Spinal cord (tissue), 9 donors: ENCODE measurements at regions not wholly inside any gene's neighbourhood (a gene's known extent, or its start where the extent isn't known, plus 50 kb on each side); places are given as distances from the start of the nearest gene placed in this dataset.

Source experiments
- DNase-seq, 6 donors: peaks; one replicate each; pipeline versions ENCODE4 v3.0.0 to v3.0.0-alpha.2; 2013 to 2015; ENCODE audit warnings: low spot score in 6 of 6, low read depth in 4 of 6
- H3K27ac ChIP-seq: one replicate; pipeline ENCODE4 v1.5.1; 2013; ENCODE audit warnings: low read depth, low read length, control low read depth
- H3K27me3 ChIP-seq: one replicate; pipeline ENCODE4 v1.6.1; 2013; ENCODE audit warnings: low read length; ENCODE audit not compliant: control insufficient read depth, insufficient read depth
- H3K36me3 ChIP-seq: one replicate; pipeline ENCODE4 v1.6.1; 2013; ENCODE audit warnings: low read length; ENCODE audit not compliant: control insufficient read depth, insufficient read depth
- H3K4me1 ChIP-seq: one replicate; pipeline ENCODE4 v1.6.1; 2013; ENCODE audit warnings: low read length; ENCODE audit not compliant: control insufficient read depth, insufficient read depth
- H3K4me3 ChIP-seq: one replicate; pipeline ENCODE4 v1.5.1; 2013; ENCODE audit warnings: low read depth, low read length, control low read depth
- H3K9me3 ChIP-seq: one replicate; pipeline ENCODE4 v1.6.1; 2013; ENCODE audit warnings: low read length; ENCODE audit not compliant: control insufficient read depth, insufficient read depth
- WGBS: methylation state at CpG from one replicate; pipeline ENCODE4 v1.1.5; 2013; ENCODE audit warnings: missing lambda C conversion rate; ENCODE audit not compliant: insufficient coverage; 5-methylcytosine and 5-hydroxymethylcytosine counted together
- donor health status: healthy.

- H3K4me3 ChIP-seq: no peak overlapping the region
- no peaks in the 10 kb centered on the region for H3K9me3 ChIP-seq
- H3K36me3 ChIP-seq: no peaks in the 10 kb centered on the region
- no peaks in the 10 kb centered on the region for H3K4me1 ChIP-seq
- no peaks in the 10 kb centered on the region for H3K27me3 ChIP-seq
- H3K27ac ChIP-seq: no peak overlapping the region
- 31% methylated on average over 2 of the region's 5 CpGs for WGBS
- DNase-seq: peak in 1 of 6 donors; percentile 58
Observed at GRCh38 chr2:219965287-219966194, 338.1 kb downstream of the SLC4A3 start.

- Histone ChIP-seq H3K9me3 (no peaks in the 10 kb centered on the region), H3K27ac (no peak overlapping the region), H3K4me1 (no peaks in the 10 kb centered on the region), H3K36me3 (no peaks in the 10 kb centered on the region), H3K27me3 (no peaks in the 10 kb centered on the region), H3K4me3 (no peak overlapping the region)
- 59% methylated on average over 4 of the region's 8 CpGs for WGBS
- DNase-seq: peak in 1 of 6 donors; percentile 61
Observed at GRCh38 chr2:219967247-219968245, 340.1 kb downstream of the SLC4A3 start.

- no peak for DNase-seq
- Histone ChIP-seq H3K27ac (no peak overlapping the region), H3K27me3 (no peaks in the 10 kb centered on the region), H3K4me3 (no peak overlapping the region), H3K9me3 (no peaks in the 10 kb centered on the region), H3K4me1 (no peaks in the 10 kb centered on the region), H3K36me3 (no peaks in the 10 kb centered on the region)
- 94% methylated on average over 3 of the region's 6 CpGs for WGBS
Observed at GRCh38 chr2:219968685-219969345, 341.4 kb downstream of the SLC4A3 start.

DNA sequence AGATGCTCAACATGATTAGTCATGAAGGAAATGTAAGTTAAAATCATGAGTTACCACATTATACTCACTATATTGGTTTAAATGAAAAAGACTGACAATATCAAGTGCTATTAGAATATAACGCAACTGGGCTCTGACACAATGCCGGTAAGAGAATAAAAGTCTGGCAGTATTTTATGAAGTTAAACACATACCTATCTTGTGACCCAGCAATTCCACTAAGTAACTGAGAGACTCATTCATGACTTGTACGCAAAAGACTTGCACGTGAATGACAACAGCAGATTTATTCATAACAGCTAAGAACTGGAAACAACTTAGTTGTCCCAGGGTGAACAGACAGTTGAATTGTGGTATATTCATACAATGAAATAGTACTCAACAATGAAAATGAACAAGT is 342.1 kb downstream of the SLC4A3 start:
- H3K4me1 ChIP-seq: no peaks in the 10 kb centered on the region
- H3K9me3 ChIP-seq: no peaks in the 10 kb centered on the region
- no peaks in the 10 kb centered on the region for H3K27me3 ChIP-seq
- no peak overlapping the region for H3K4me3 ChIP-seq
- WGBS: no CpG with 5 or more reads among the region's 4 CpGs
- H3K27ac ChIP-seq: no peak overlapping the region
- no peaks in the 10 kb centered on the region for H3K36me3 ChIP-seq
- DNase-seq: no peak

DNA sequence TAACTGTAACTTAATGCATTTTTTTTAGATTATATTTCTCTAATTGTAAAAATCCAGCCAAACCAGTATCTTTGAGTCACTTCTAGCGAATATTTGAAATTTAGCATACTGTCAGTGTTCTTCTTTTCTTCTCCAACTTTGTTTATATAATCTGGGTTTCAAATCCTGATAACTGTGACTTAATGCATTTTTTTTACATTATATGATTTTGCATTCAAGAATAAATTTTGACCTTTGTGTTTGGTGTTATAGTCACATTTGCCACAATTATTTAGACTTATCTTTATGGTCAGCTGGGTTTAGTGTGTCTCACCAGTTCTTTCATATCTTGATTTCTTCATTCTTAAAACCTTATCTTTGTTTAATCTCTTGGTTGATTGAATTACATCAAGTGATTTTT is 345.7 kb downstream of the SLC4A3 start:
- no peaks in the 10 kb centered on the region for H3K9me3 ChIP-seq
- DNase-seq: no peak
- no peaks in the 10 kb centered on the region for H3K36me3 ChIP-seq
- H3K27me3 ChIP-seq: no peaks in the 10 kb centered on the region
- H3K27ac ChIP-seq: no peak overlapping the region
- no peaks in the 10 kb centered on the region for H3K4me1 ChIP-seq
- H3K4me3 ChIP-seq: no peak overlapping the region
- no CpG with 5 or more reads among the region's 1 CpG for WGBS

DNA sequence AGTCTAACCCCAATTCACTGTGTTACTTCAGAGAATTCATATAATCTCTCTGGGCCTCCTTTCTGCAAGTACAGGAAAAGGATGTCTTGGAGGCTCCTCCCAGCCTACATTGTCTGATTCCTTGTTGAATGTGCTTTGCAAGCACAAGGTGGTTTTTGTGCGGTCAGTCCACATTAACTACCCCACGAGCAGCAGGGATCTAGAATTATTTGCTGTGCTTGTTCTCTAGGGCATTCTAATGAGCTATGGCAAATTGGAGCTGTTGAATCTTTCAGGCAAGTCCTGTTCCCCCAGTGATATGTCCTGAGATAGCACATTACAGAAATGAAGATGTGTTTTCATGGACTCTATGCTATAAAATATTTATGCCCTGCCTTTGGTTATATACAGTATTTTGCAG is 349.4 kb downstream of the SLC4A3 start:
- no peaks in the 10 kb centered on the region for H3K9me3 ChIP-seq
- DNase-seq: peak in 1 of 6 donors; percentile 68
- no peaks in the 10 kb centered on the region for H3K4me1 ChIP-seq
- no peak overlapping the region for H3K27ac ChIP-seq
- WGBS: no CpG with 5 or more reads among the region's 2 CpGs
- H3K36me3 ChIP-seq: no peaks in the 10 kb centered on the region
- no peaks in the 10 kb centered on the region for H3K27me3 ChIP-seq
- no peak overlapping the region for H3K4me3 ChIP-seq

DNA sequence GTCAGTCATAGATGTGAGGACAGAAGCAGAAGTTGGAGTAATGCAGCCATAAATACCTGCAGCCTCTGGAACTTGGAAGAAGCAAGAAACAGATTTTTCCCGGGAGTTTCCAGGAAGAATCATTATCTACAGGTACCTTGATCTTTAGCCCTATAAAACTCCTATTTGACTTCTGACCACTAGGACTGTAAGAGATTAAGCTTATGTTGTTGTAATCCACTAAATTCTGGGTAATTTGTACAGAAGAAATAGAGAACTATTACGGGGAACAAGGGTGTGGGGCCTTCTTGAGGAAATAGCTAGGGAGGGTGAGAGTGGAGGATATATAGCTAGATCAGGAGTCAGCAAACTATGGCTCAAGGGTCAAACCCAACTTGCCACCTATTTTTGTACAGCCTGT is 353.2 kb downstream of the SLC4A3 start:
- Histone ChIP-seq H3K4me3 (no peak overlapping the region), H3K27ac (no peak overlapping the region), H3K9me3 (peaks cover 2% of the 10 kb centered on the region), H3K4me1 (no peaks in the 10 kb centered on the region), H3K36me3 (no peaks in the 10 kb centered on the region), H3K27me3 (no peaks in the 10 kb centered on the region)
- no peak for DNase-seq
- 100% methylated on average over 1 of the region's 2 CpGs for WGBS

GRCh38 chr2:219983836-219984235 is 356.4 kb downstream of the SLC4A3 start:
- peaks cover 2% of the 10 kb centered on the region for H3K9me3 ChIP-seq
- H3K36me3 ChIP-seq: no peaks in the 10 kb centered on the region
- H3K4me3 ChIP-seq: no peak overlapping the region
- H3K27ac ChIP-seq: no peak overlapping the region
- no peaks in the 10 kb centered on the region for H3K4me1 ChIP-seq
- no peaks in the 10 kb centered on the region for H3K27me3 ChIP-seq
- no peak for DNase-seq

DNA sequence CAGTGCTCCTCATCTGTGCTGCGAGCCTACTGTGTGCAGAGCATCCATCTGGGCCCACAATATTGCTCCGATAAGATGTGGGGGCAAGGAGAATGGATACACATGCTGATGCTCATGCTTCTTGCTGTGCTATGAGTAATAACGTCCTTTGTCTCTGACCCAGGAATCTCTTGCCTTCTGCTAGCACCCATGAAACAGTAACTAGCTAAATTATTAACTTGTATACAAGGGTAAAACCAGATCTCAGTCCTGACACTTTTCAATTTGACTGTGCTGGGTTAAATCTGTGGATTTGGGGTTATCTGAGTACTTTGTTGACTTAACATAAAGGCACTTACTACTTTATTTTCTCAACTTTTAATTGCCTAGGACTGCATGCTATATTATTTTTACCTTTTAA is 357.6 kb downstream of the SLC4A3 start:
- Histone ChIP-seq H3K27ac (no peak overlapping the region), H3K4me3 (no peak overlapping the region)
- WGBS: no CpG with 5 or more reads among the region's 3 CpGs

More for the DNA sequence above, 357.6 kb downstream of the SLC4A3 start:
- Histone ChIP-seq H3K4me1 (no peaks in the 10 kb centered on the region), H3K36me3 (no peaks in the 10 kb centered on the region), H3K9me3 (peaks cover 2% of the 10 kb centered on the region), H3K27me3 (no peaks in the 10 kb centered on the region)
- DNase-seq: no peak
